ENCODE measurements at regions not wholly inside any gene's neighbourhood (a gene's known extent, or its start where the extent isn't known, plus 50 kb on each side); places are given as distances from the start of the nearest gene placed in this dataset.

DNA sequence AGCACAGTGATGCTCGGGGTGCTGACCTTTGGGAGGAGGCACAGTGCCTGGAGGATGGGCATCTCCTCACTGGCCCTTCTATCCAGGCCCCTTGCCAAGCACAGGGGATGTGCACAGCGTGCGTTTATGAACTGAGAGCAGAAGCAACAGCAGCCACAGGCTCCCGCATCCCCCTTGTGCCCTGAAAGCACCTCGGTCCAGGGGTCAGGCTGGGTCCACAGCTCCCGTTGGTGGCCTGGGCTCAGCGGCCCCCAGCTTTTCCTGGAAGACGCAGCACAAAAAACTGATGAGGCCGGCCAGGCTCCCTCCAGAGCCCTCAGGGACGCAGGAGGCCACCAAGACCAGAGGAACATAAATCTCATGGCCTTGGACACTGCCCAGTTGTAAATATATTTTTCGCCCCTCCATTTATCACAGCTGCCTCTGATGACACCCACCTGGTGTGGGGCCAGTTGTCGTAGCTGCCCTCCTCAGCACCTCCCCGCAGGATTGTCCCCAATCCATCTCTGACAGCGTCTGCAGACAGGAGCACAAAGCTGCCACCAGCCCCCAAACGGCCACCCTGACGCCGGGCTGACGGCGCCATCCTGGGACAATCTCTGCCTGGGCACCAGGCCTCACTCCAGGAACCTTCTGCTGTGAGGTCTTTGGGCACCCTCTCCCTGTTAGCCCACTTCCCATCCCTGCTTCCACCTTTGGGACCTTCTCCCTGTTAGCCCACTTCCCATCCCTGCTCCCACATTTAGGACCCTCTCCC lies 203.1 kb downstream of the BRD1 start:
- no peak for DNase-seq (ENCODE audit: low read depth, low spot score)
- in situ Hi-C loops (cut with HindIII; ENCODE audit: low pct_unique_long_range_greater_than_20kb, low sequenced_read_pairs), result no loop called here

DNA sequence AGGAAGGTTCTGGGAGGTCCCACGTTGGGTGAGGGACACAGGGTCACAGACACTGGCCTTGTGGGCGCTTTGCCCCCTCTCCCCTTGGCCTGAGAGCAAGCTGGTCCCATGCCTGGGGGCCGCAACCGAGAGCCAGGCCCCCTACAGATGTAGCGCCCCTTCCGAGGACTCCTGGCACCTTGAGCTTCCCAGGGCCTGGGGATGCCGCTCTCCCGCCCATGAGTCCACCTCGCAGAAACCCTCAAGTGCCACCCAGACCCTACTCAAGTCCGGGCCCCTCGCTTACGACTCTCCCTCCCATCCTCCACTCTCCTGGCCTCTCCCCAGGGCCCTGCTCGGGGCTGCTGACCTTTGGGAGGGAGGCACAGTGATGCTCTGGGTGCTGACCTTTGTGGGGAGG lies 204.0 kb downstream of the BRD1 start:
- in situ Hi-C loops (cut with HindIII; ENCODE audit: low pct_unique_long_range_greater_than_20kb, low sequenced_read_pairs), result no loop called here
- no peak for DNase-seq (ENCODE audit: low read depth, low spot score)

DNA sequence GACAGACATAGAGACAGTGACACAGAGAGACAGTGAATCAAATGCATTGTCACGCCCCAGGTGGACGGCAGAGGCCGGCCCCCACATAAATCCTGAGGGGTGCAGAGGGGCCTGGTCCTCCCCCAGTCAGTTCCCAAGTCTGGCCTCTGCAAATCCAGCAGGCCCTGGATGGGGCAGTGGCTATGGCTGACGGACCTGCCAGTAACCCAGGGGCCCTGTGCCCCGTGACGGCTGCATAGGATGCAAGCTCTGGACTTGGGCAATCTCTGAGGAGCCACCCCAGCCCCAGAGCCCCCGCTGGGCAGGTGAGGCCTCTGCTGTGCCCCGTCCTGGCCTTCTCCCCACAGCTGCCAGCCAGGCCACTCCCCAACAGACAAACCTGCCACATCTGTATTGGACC lies 204.5 kb downstream of the BRD1 start:
- in situ Hi-C loops (cut with HindIII; ENCODE audit: low pct_unique_long_range_greater_than_20kb, low sequenced_read_pairs), result no loop called here
- DNase-seq (ENCODE audit: low read depth, low spot score), result no peak

DNA sequence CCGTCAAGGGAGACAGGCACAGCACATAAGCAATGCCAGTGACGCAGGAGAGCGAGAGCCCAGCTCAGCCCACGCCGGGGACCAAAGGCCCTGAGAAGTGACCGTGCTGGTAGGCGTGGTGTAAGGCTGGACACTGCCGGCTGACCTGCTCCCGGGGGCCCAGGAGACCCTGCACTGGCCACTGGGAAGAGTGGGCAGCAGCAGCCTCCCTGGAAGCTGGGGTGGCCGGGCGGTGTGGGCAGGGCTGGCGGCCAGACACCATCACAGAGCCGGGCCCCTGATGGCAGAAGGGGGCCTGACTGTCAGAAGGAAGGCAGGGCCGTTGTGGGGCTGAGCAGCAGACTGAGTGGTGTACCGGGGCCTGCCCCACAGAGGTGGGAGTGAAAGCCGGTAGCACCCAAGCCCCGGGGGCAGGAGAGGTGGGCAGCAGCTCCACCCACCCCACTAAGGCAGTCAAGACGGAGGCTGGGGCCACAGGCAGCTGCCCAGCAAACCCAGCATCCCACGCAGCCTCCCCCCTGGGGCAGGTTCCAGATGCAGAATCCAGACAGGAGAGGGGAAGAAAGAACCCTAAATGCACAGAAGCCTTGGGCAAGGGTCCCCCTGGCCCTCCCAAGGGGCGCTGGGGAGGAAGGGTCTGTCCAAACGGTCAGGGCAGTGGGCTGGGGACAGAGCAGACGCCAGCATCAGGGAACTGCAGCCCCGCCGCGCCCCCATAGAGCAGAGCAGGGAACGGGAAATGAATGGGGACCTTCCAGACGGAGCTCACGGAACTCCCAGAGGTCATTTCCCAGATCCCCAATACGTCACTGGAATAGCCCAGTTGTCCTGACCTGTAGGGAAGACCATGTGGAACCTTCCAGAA lies 205.2 kb downstream of the BRD1 start:
- DNase-seq (ENCODE audit: low read depth, low spot score), result no peak
- in situ Hi-C loops (cut with HindIII; ENCODE audit: low pct_unique_long_range_greater_than_20kb, low sequenced_read_pairs), result no loop called here

DNA sequence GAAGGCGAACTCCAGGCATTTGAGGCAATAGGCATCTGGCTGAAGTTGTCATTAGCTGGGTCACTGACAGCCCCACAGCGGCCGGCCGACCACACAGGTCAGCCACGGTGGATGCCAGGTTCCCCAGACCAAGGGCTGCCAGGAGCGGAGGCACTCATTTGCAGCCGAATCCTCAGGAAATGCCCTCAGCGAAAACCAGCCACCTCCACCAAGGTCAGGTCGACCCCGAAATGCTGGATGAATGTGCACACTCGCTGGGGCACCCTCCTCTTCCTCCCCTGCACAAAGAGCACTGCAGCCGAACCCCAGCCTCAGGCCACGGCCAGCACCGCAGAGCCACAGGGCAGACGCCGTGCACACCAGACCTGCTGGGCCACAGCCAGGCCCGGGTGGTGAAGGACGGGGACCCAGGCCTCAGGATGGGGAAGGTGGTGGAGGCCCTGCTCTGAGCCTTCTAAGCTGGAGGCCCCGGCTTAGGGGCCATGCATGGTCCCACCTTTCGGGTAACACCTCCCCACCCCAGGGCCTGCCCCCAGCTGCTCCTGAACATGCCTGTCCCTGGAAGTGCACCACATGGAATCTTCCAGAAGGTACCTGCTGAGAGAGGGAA lies 206.0 kb downstream of the BRD1 start:
- no peak for DNase-seq (ENCODE audit: low read depth, low spot score)
- in situ Hi-C loops (cut with HindIII; ENCODE audit: low pct_unique_long_range_greater_than_20kb, low sequenced_read_pairs), result no loop called here

DNA sequence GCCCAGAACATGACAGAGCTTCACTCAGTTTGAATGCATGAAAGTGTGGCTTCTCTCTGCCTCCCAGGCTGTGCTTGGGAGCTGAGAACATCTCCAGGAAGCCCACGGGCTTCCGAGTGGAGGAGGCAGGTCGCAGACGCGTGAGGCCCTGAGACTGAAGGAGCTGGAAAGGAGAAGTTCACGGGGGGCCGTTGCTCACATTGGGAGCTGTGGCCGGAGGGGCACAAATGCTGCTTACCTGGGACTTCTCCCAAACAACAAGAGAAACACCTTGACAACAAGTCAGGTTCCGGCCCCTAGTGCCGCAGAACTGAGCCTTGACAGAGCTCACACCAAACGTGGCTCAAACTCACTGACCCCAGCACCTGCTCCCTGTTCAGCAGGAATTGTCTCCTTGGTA lies 207.0 kb downstream of the BRD1 start:
- in situ Hi-C loops (cut with HindIII; ENCODE audit: low pct_unique_long_range_greater_than_20kb, low sequenced_read_pairs), result no loop called here
- DNase-seq (ENCODE audit: low read depth, low spot score), result no peak

DNA sequence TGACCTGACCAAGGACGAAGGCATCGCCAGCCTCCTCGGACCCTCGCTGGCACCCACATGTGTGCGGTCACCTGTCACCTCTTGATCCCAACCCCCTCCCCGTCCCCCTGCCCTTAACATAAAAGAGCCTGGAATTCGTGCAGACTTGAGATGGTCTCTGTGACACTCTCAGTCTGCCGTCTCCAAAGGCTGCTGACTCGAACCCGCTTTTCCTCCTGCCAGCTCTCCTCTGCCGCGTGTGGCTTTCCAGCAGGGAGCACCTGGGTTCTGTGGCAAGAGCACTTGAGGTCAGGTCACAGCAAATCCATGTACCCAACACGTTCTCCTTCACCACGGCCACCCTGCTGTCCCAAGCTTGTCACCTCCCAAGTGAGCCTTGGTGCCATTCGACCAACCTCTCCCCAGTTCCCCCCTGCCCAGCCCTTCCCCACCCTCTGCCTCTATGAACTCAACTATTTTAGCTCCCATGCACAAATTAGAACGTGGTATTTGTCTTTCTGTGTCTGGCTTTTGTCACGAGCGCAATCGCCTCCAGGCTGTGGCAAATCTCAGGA lies 207.6 kb downstream of the BRD1 start:
- DNase-seq (ENCODE audit: low read depth, low spot score), result no peak
- in situ Hi-C loops (cut with HindIII; ENCODE audit: low pct_unique_long_range_greater_than_20kb, low sequenced_read_pairs), result no loop called here

DNA sequence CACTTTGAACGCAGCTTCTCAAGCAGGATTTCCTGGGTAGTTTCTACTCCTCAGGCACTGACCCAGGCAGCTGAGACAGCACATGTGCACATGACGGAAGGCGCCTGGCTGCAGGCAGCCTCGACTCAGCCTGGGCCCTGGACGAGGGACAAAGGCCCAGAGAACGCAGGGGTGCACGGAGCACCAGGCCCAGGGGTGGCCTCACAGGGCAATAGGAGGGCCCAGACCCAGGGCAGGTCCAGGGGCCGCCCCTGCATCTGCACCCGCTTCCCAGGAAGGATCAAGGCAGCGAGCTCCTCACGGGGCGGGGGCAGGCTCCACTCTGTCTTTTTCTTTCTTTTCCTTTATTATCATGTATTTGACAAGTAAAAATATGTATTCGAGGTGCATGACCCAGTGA lies 208.4 kb downstream of the BRD1 start:
- in situ Hi-C loops (cut with HindIII; ENCODE audit: low pct_unique_long_range_greater_than_20kb, low sequenced_read_pairs), result no loop called here
- no peak for DNase-seq (ENCODE audit: low read depth, low spot score)

DNA sequence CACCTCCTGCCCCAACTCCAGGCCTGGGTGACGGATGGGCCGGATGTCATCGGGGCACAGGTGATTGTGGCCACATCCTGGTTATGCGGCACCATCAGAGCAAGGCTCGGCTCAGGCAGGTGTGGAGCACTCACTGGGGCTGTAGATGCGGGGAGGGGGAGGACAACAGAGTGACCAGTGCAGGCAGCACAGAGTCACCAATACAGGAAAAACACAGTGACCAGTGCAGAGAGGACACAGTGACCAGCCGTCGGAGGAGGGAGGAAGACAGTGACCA lies 209.1 kb downstream of the BRD1 start:
- in situ Hi-C loops (cut with HindIII; ENCODE audit: low pct_unique_long_range_greater_than_20kb, low sequenced_read_pairs), result no loop called here
- no peak for DNase-seq (ENCODE audit: low read depth, low spot score)

DNA sequence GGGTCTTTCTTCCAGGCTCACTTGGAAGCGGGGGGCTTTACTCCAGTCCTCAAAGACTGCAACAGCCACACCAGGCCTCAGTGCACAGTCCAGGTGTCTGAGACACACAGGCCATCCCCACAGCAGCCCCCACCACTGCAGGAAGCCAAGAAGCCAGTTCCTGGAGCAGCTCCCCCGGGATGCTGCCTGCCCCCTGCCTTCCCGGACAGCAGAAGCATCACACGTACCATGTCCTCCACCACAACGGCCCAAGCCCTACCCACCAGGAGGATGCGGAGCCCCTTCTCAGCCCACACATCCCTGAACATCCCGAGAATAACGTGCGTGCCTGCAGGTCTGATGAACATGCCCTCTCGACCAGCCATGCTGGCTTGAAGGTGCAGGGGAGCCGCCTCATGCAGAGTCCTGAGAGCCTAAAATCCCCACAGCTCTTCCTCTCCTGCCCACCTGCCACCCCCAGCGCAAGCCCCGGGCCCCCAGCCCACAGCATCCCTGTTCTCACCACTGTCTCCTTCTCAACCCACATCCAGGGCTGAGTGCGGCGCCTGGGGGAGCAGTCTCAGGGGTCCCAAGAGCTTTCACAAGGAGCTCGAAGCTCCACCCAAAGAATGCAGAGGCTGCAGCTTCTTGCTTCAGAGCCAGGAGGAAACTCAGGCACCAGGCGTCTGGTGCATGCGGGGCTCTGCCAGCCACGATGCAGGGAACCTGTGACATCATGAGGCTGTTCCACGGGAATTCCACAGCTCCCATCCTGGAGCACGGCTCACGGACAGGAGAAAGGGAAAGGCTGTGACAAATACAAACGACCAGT lies 209.6 kb downstream of the BRD1 start:
- no peak for DNase-seq (ENCODE audit: low read depth, low spot score)
- in situ Hi-C loops (cut with HindIII; ENCODE audit: low pct_unique_long_range_greater_than_20kb, low sequenced_read_pairs), result no loop called here

DNA sequence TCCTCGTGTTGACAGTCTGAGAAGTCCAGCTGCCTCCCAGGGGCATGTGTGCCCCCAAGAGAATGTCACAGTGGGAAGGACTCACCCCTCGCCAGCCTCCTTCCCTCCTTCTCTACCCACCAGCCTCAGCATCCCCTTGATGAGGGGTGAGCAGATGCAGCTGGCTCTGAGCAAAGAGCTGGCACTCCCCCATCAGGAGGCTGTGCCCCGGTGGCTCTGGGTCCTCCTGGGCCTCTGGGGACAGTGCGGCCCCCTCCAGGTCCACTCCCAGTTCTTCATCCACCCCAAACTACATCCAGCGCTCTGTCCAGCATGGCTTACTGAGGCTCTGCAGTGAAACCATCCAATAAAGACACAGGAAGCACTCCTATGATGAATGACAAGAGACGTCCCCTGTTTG lies 210.4 kb downstream of the BRD1 start:
- in situ Hi-C loops (cut with HindIII; ENCODE audit: low pct_unique_long_range_greater_than_20kb, low sequenced_read_pairs), result no loop called here
- DNase-seq (ENCODE audit: low read depth, low spot score), result no peak

DNA sequence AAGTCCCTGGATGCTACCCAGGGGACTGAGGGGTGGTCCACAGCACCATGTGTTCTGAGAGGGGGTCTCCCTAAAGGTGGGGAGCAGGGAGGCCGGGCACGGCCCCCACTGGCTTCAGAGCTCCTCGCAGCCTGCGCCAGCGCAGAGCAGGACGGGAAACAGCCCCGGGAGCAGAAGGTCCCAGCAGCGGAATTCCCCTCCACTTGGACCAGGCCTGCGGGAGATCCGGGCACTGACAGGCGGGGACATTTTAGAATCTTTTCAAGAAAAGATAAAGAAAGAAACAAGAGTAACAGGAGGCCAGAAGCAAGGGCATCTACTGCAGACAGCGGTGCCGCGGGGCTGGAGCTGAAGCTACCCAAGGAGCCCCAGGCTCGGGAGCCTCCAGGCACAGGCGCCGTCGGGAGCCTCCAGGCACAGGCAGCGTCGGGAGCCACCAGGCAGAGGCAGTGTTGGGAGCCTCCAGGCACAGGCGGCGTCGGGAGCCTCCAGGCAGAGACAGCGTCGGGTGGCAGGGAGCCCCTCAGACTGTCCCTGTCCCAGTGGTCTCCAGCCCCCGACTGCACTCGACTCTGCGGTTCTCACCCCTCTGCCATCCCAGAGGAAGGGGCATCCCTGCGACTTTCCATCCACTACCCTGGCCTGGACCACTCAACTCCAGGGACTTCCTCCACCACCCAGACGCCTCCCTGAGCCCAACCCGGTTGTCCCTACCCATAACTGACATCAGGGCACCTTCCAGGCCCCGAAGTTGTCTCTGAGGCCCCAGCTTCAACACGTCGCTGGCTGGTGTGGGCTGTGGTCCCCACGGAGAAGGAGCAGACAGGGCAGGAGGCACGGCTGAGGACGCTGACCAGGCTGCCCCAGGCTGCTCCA lies 211.1 kb downstream of the BRD1 start:
- in situ Hi-C loops (cut with HindIII; ENCODE audit: low pct_unique_long_range_greater_than_20kb, low sequenced_read_pairs), result no loop called here

DNA sequence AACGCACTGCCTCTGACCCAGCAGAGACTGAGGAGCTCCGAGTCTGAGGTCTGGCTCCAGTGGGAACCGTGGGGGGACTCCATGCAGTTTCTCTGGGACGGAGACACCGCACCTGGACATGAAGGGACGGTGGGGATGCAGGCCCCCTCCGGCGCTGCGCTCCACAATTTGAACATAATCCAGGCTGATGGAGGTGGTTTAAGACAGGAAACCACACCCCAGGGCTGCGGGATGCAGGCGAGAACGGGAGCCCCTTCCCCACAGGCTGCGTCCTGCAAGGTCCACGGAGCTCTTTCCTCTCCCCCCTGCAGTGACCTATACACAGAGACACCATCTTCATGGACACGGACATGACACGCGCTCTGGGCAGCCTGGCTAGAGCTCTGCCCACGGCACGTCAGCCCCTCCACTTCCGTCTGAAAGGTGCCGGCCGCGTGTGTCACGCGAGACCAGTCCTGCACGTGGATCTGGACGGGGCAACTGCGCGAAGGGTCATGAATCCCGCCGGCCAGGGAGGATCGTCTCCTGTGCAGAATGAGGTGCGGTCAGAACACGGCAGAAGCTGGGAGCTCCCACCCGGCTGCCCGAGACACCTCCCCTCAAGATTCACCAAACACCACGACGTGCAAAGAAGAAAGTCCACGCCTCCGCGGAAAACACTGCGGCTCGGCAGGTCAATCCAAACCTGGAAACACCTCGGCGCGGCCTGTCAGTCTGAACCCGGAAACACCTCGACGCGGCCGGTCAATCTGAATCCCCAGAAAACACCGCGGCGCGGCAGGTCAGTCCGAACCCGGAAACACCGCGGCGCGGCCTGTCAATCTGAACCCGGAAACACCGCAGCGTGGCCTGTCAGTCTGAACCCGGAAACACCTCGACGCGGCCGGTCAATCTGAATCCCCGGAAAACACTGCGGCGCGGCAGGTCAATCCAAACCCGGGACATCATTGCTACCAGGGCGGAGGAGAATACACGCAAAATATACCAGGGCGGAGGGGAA lies 212.4 kb downstream of the BRD1 start:
- no peak for DNase-seq (ENCODE audit: low read depth, low spot score)
- in situ Hi-C loops (cut with HindIII; ENCODE audit: low pct_unique_long_range_greater_than_20kb, low sequenced_read_pairs), result no loop called here

More for the DNA sequence above, 211.1 kb downstream of the BRD1 start:
- DNase-seq (ENCODE audit: low read depth, low spot score), result no peak

DNA sequence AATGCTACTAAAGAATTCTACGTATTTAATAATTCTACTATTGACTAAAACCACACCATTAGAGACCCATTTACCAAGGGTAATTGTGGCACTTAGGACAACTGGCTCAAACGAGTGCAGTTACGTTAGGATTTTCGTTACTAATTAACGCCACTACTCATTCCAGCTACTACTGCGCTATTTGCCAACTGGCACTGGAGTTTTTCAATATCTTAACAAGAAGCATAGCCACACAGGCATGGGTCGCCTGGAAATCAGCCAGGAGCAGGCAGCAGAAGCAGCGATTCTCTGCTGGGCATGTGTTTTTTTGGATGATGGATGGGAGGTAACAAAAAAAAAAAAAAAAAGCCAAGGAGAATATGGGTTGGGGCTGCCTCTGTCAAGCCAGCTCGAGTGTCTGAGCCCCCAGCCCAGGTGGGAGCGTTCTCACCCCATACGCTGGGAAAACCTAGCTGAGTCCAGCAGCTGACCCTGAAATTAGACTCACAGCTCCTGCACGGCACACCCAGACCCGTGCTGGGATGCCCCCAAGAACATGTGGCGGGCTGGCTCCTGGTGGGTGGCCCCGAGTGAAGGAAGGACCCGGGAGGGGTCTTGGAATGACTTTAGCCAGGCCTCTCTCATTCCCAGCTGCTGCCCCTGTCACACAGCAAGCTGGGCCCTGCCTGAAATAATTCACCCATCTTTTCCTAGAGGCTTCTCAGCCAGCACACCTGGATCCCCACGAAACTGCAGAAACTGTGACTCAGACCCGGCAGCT lies 214.0 kb downstream of the BRD1 start:
- no peak for DNase-seq (ENCODE audit: low read depth, low spot score)
- in situ Hi-C loops (cut with HindIII; ENCODE audit: low pct_unique_long_range_greater_than_20kb, low sequenced_read_pairs), result no loop called here

DNA sequence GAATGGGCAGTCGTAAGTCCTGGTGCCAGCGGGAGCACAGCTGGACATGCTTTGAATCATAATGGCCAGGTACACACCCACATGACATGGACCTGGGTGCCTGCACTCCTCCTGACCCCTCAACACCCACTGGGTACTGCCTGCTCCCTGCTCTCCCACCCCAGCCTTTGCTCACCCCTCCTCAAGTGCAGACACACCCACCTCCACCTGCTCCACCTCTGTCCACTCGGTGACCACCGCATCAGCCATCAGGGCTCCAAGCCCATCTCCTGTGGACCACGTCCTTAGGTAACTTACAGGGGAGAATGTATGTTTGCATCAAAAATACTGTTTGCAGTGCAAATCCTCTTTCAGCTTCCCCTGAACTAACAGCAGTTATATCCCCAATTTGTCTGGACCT lies 214.6 kb downstream of the BRD1 start:
- in situ Hi-C loops (cut with HindIII; ENCODE audit: low pct_unique_long_range_greater_than_20kb, low sequenced_read_pairs), result no loop called here
- no peak for DNase-seq (ENCODE audit: low read depth, low spot score)

Data from SK-MEL-5 (cell line).